GM20000 (cell line): ENCODE measurements at regions not wholly inside any gene's neighbourhood (a gene's known extent, or its start where the extent isn't known, plus 50 kb on each side); places are given as distances from the start of the nearest gene placed in this dataset.
"Not testable (repeated sequence)": the region's sequence is repeated elsewhere in the genome, so short reads cannot be mapped to it uniquely, and the experiment has no call there.

Source experiments
- DNase-seq: peaks from one replicate; pipeline ENCODE4 v3.0.0; 2012; ENCODE audit warnings: low spot score
- TF ChIP-seq, protein P1 (sequence below): IDR thresholded peaks from 2 replicates; pipeline ENCODE4 v1.5.1; 2012; ENCODE audit warnings: mild to moderate bottlenecking, control low read depth; ENCODE audit errors: extremely low read depth, missing control alignments

DNA sequence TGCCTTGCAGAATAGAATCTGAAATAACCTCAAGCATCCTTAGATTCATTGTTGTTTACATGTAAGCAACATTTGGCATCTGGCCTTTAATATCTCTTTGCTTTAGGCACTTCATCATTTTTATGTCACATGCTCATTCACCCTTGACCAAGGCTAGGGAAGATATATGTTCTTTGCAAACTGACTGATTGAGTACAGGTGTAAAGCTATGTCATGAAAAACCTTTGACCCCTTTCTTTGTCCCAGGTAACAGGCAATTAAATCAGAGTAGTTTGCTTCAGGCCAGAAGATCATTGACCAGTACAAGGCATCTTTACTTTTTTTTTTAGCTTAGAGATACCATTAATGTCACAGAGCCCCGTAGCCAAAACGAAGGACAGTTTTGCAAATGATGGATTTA lies 520.6 kb downstream of the STK39 start:
- TF ChIP-seq, protein P1, sequence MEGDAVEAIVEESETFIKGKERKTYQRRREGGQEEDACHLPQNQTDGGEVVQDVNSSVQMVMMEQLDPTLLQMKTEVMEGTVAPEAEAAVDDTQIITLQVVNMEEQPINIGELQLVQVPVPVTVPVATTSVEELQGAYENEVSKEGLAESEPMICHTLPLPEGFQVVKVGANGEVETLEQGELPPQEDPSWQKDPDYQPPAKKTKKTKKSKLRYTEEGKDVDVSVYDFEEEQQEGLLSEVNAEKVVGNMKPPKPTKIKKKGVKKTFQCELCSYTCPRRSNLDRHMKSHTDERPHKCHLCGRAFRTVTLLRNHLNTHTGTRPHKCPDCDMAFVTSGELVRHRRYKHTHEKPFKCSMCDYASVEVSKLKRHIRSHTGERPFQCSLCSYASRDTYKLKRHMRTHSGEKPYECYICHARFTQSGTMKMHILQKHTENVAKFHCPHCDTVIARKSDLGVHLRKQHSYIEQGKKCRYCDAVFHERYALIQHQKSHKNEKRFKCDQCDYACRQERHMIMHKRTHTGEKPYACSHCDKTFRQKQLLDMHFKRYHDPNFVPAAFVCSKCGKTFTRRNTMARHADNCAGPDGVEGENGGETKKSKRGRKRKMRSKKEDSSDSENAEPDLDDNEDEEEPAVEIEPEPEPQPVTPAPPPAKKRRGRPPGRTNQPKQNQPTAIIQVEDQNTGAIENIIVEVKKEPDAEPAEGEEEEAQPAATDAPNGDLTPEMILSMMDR, result no peak
- DNase-seq, result no peak

DNA sequence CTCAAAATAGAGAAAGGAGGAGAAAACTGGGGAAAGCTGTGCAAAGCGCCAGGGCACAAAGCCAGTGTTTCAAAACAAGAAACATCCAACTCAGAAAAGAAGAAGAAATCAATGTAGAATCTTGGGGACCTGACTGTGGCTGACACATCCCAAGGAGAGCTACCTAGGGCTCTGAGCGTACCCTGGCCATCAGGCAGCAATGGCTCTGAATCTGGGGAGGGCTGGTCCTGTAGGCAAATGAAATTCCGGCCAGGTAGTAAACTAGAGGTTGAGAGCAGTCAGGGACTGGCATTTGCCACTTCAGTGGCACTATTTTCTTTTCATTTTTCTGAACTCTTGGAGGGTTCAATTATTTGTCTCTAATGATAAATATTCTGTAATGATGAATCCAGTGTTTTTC lies 525.8 kb downstream of the STK39 start:
- TF ChIP-seq, protein P1, result no peak
- no peak for DNase-seq

DNA sequence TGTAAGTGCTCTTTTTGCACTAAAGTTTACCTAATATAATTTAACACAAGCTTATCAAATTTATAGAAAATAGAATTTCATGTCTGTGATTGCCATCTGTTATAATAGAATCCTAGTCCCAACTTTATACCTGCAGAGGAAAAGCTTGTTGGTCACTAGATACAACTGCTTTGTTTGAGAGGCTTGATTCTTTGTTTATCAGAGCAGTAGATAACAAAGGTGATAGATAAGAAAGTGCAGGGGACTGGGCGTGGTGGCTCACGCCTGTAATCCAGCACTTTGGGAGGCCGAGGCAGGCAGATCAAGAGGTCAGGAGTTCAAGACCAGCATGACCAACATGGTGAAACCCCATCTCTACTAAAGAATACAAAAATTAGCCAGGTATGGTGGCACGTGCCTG lies 528.0 kb downstream of the STK39 start:
- no peak for DNase-seq
- TF ChIP-seq, protein P1, result no peak

DNA sequence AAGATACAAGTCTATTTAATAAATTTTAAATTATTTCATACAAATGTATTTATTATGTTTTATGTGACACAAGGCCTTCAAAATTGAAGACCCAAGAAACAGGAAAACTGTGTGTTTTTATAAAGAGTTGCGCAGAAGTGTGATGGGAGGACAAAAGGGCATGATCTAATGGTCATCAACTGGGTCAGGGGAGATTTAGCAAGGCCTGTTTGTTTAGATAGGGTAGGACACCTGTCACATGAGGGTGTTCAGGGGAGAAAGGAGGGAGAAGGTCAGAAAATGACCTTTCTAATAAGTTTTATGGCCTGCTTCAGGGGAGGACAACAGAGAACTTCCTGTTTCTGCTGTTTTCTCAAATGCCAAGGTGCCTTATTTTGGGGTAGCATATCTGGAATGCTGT lies 528.8 kb downstream of the STK39 start:
- DNase-seq, result no peak
- TF ChIP-seq, protein P1, result no peak

DNA sequence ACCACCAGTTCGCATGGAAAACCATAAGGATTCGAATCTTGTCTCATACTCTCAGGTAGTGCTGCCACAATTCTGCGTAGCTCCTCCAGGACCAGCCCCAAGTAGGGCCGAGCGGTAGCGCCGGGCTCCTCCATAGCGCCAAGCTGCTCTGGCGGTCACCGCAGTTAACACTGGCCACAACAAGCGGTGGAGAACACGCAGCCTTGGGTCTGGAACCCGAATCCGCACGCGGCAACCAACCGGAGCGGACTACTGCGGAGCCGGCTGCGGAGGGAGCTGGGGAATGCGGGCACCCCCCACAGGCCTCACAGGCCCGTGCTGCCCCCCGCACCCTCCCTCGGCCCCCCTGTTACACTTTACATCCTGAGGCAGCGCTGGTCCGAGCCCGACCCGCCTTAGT lies 531.5 kb downstream of the STK39 start:
- TF ChIP-seq, protein P1, result no peak
- DNase-seq, result no peak

DNA sequence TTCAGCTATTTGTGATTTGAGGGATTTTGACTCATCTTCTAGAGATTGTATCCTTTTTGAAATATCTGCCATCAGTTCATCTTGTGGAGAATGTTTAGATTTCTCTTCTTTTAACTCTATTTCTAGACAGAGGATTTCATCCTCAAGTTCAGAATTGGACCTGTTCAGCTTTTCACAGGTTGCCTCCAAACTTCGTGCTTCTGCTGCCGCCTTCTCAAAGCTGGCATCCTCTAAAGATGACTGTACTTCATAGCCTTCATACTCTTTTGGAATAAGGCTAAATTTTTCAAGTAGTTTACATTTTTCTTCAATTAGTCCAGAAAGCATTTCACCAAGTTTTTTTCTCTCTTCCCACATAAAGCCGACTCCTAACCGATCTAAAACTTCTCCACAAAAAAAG lies 531.9 kb downstream of the STK39 start:
- not testable (repeated sequence) for DNase-seq

DNA sequence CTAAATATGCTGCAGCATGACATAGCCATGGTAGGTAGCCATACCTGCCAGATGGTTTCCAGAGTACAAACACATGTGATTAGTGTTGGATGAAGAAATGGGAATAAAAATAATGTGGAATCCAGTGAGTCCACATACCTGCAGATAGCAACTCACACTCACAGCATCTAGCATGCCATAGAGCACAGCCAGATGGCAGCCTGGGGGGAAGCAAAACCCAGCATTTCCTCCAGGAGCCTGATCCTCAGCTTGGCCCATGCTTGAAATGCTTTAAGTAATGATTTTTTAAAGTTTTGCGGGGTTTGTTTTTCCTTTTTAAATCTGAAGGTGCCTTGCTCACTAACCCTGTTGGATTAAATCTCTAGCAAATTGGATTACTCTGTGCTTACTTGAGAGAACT lies 535.1 kb downstream of the STK39 start:
- no peak for DNase-seq
- TF ChIP-seq, protein P1, result no peak

DNA sequence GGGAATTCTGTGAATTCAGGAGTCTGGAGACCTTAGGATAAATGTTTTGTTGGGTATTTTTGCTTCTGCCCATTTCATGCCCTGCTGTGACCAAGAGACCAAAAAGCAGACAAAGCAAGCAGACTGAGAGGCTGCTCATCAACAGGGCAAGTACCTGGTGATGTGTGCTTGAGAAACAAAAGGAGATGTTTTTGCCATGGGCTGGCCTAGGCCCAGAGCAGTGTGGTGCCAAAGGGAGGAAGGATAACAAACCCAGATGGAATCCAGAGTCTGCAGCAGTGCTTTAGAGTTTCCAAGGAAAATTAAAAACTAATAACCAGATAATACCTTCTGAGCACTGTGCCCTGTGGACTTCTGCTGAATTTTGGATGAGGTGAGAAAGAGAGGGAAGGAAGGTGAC lies 538.4 kb downstream of the STK39 start:
- TF ChIP-seq, protein P1, result no peak

More for the DNA sequence above, 538.4 kb downstream of the STK39 start:
- DNase-seq, result no peak
